GM23338 (cell line): ENCODE measurements at regions not wholly inside any gene's neighbourhood (a gene's known extent, or its start where the extent isn't known, plus 50 kb on each side); places are given as distances from the start of the nearest gene placed in this dataset.

Experiments used
- ATAC-seq: fragments of 200-7000 bp; cut with Tn5 transposase; 3 replicates; pipeline ENCODE4 v1.9.1; 2020
- DNase-seq: peaks from one replicate; pipeline ENCODE4 v3.0.0-alpha.2; 2015; ENCODE audit warnings: low spot score
- H2AFZ ChIP-seq: fragments of 200-600 bp; sonication (generic); 2 replicates; pipeline ENCODE4 v1.8.0; 2016; ENCODE audit warnings: antibody characterized with exemption, mild to moderate bottlenecking, moderate library complexity
- H3F3A ChIP-seq: fragments of 200-600 bp; sonication (generic); replicated peaks from 2 replicates; pipeline ENCODE4 v1.8.0; 2017; ENCODE audit warnings: antibody characterized with exemption, mixed run types, low read depth
- H3K27ac ChIP-seq: fragments of 200-600 bp; sonication (generic); 2 replicates; pipeline ENCODE4 v1.6.1; 2016; ENCODE audit warnings: low read depth
- H3K27me3 ChIP-seq: fragments of 200-600 bp; sonication (generic); 2 replicates; pipeline ENCODE4 v1.8.0; 2016; ENCODE audit warnings: mild to moderate bottlenecking, mixed run types, moderate library complexity; ENCODE audit not compliant: insufficient read depth
- H3K36me3 ChIP-seq: fragments of 200-600 bp; sonication (generic); 2 replicates; pipeline ENCODE4 v1.8.0; 2016; ENCODE audit warnings: mild to moderate bottlenecking; ENCODE audit not compliant: insufficient read depth
- H3K4me1 ChIP-seq: fragments of 200-600 bp; sonication (generic); 2 replicates; pipeline ENCODE4 v1.8.0; 2016; ENCODE audit warnings: mild to moderate bottlenecking, moderate library complexity; ENCODE audit not compliant: insufficient read depth
- H3K4me2 ChIP-seq: fragments of 200-600 bp; sonication (generic); 2 replicates; pipeline ENCODE4 v1.7.1; 2017; ENCODE audit warnings: mixed run types
- H3K4me3 ChIP-seq: fragments of 200-600 bp; sonication (generic); 2 replicates; pipeline ENCODE4 v1.6.1; 2016; ENCODE audit warnings: mixed run types
- H3K79me2 ChIP-seq: fragments of 200-600 bp; sonication (generic); replicated peaks from 2 replicates; pipeline ENCODE4 v1.8.0; 2017; ENCODE audit warnings: mild to moderate bottlenecking; ENCODE audit not compliant: insufficient read depth
- H3K9me2 ChIP-seq: fragments of 200-600 bp; sonication (generic); 2 replicates; pipeline ENCODE4 v1.8.0; 2017; ENCODE audit not compliant: insufficient read depth
- H4K20me1 ChIP-seq: fragments of 200-600 bp; sonication (generic); replicated peaks from 2 replicates; pipeline ENCODE4 v1.8.0; 2017; ENCODE audit warnings: mild to moderate bottlenecking; ENCODE audit not compliant: insufficient read depth
- H3K27ac Mint-ChIP-seq: 2 replicates; pipeline ENCODE4 v1.8.0; 2020; ENCODE audit warnings: inconsistent platforms, mild to moderate bottlenecking, moderate library complexity, mixed read lengths
- H3K27me3 Mint-ChIP-seq: 3 replicates; pipeline ENCODE4 v1.8.0; 2022; ENCODE audit warnings: low read depth, mild to moderate bottlenecking, moderate library complexity, mixed read lengths, inconsistent platforms; ENCODE audit not compliant: insufficient read depth, poor library complexity
- H3K36me3 Mint-ChIP-seq: 3 replicates; pipeline ENCODE4 v1.8.0; 2021; ENCODE audit warnings: low read depth, mild to moderate bottlenecking, inconsistent platforms, moderate library complexity, mixed read lengths
- H3K4me1 Mint-ChIP-seq: 3 replicates; pipeline ENCODE4 v1.8.0; 2020; ENCODE audit warnings: mild to moderate bottlenecking, inconsistent platforms, mixed read lengths
- H3K4me3 Mint-ChIP-seq: 3 replicates; pipeline ENCODE4 v1.8.0; 2021; ENCODE audit warnings: moderate library complexity, mild to moderate bottlenecking, inconsistent platforms, mixed read lengths
- H3K9me3 Mint-ChIP-seq: 3 replicates; pipeline ENCODE4 v1.8.0; 2020; ENCODE audit warnings: moderate library complexity, mild to moderate bottlenecking, inconsistent platforms, mixed read lengths
- CREB1 ChIP-seq: fragments of 250-450 bp; sonication (Bioruptor Pico); IDR thresholded peaks from 2 replicates; pipeline ENCODE4 v1.5.0; 2020; ENCODE audit warnings: low read depth, mild to moderate bottlenecking, moderate library complexity
- EZH2 ChIP-seq: fragments of 200-600 bp; sonication (generic); IDR thresholded peaks from one replicate; pipeline ENCODE4 v1.8.0; 2017; ENCODE audit warnings: antibody characterized with exemption, mild to moderate bottlenecking, low read depth; ENCODE audit not compliant: unreplicated experiment
- EZH2phosphoT487 ChIP-seq: fragments of 200-600 bp; sonication (generic); IDR thresholded peaks from one replicate; pipeline ENCODE4 v1.8.1; 2018; ENCODE audit warnings: antibody characterized with exemption; ENCODE audit not compliant: unreplicated experiment
- JUNB ChIP-seq: IDR thresholded peaks from one replicate; pipeline ENCODE4 v1.6.1; 2016; ENCODE audit warnings: antibody characterized with exemption; ENCODE audit not compliant: unreplicated experiment
- NANOG ChIP-seq: IDR thresholded peaks from 2 replicates; pipeline ENCODE4 v1.6.1; 2016; ENCODE audit warnings: antibody characterized with exemption, borderline replicate concordance
- POLR2AphosphoS5 ChIP-seq: IDR thresholded peaks from 2 replicates; pipeline ENCODE4 v1.6.1; 2016; ENCODE audit warnings: antibody characterized with exemption, low read depth
- STAT1 ChIP-seq: IDR thresholded peaks from one replicate; pipeline ENCODE4 v1.6.1; 2016; ENCODE audit warnings: antibody characterized with exemption; ENCODE audit not compliant: unreplicated experiment
- ZNF114 ChIP-seq: fragments of 250-450 bp; sonication (Bioruptor Pico); IDR thresholded peaks from 2 replicates; pipeline ENCODE4 v1.5.0; 2020; ENCODE audit warnings: mild to moderate bottlenecking, moderate library complexity
- ZNF331 ChIP-seq: fragments of 250-450 bp; sonication (Bioruptor Pico); IDR thresholded peaks from 2 replicates; pipeline ENCODE4 v1.5.0; 2020; ENCODE audit warnings: low read depth, mild to moderate bottlenecking, moderate library complexity
- TF ChIP-seq, protein P1 (sequence below), 2 experiments: fragments of 200-600 bp in 1 of 2; sonication (generic) in 1 of 2; conservative IDR thresholded peaks; 2 replicates each; pipeline versions ENCODE4 v1.5.1 to v1.6.1; 2016 to 2017; ENCODE audit warnings: antibody characterized with exemption in 2 of 2, low read depth in 2 of 2, mild to moderate bottlenecking in 2 of 2, moderate library complexity in 1 of 2
- TF ChIP-seq, protein P2 (sequence below): IDR thresholded peaks from 2 replicates; pipeline ENCODE4 v1.6.1; 2016; ENCODE audit warnings: antibody characterized with exemption

DNA sequence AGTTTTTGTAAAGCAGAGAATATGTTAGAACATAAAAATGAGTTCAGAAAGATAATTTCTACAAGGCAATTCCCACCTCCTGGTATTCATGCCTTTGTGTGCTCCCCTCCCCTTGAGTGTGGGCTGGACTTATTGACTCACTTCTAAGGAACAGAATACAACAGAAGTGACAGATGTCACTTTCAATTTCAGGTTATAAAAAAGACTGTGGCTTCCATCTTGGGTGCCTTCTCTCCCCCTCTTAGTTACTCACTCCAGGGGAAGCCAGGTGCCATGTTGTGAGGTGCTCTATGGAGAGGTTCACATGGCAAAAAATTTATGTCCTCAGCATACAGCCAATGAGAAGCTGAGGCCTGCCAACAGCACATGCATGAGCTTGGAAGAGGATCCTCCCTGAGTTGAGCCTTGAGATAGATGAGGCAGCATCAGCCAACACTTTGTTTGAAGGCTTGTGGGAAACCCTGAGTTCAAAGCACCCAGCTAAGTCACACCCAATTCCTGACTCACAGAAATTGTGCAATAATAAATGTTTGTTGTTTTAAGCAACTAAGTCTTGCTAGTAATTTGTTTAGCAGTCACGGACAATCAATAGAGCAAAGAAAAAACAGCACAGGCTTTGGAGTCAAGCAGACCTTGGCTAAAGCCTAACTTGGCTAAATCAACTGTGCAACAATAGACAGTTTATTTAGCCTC is 73.5 kb upstream of the NGF start (continued):
- TF ChIP-seq, protein P1, sequence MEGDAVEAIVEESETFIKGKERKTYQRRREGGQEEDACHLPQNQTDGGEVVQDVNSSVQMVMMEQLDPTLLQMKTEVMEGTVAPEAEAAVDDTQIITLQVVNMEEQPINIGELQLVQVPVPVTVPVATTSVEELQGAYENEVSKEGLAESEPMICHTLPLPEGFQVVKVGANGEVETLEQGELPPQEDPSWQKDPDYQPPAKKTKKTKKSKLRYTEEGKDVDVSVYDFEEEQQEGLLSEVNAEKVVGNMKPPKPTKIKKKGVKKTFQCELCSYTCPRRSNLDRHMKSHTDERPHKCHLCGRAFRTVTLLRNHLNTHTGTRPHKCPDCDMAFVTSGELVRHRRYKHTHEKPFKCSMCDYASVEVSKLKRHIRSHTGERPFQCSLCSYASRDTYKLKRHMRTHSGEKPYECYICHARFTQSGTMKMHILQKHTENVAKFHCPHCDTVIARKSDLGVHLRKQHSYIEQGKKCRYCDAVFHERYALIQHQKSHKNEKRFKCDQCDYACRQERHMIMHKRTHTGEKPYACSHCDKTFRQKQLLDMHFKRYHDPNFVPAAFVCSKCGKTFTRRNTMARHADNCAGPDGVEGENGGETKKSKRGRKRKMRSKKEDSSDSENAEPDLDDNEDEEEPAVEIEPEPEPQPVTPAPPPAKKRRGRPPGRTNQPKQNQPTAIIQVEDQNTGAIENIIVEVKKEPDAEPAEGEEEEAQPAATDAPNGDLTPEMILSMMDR (conservative IDR thresholded peaks at IDR 0.05; ENCODE audit: low read depth in 2 of 2): no peak
- TF ChIP-seq NANOG: no peak

DNA sequence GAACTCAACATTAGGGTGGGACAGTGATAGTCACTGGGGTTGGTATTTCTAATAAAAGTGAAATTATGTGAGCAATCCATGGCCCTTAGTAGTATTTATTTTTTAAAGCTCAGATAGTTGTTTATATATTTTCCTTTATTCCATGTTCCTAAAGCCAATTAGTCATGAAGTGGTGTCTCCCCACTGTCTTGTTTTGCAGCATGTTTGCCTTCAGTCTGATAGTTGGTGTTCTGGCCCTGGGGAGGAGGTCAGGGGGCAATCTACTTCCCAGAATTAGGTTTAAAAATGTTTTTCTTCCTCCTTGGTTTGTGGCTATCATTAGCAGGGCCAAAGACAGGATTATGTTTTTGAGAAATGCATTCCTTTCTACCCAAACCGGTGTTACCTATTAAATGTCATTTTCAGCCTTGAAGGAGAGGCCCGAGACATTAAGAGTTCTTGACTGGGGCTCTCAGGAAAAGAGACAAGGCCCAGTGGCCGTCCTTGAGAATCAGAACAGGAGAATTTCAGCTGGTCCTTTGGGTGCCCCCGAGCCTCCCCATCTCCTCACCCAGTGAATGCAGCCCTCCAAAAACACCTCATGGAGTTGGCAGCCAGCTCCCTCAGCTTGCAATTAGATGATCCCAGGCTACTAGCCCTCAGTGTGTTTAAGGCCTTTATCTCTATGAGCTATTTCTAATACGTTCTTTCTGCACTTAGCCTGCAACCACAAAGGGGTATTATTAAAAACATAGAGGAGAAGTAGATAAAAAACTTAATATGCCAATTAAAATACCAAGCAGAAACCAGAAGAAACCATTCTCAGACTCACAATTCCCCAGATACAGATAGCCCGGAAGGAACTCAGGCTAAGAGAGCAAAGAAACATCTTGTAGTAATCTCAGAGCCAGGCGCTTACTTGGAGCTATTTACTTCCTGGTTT is 71.3 kb upstream of the NGF start:
- Mint-ChIP-seq H3K9me3 (peaks cover 4% of the 10 kb centered on the region; the same call in 1 of the 3 replicates), H3K4me3 (no peak overlapping the region), H3K36me3 (no peaks in the 10 kb centered on the region), H3K27me3 (peaks cover 2% of the 10 kb centered on the region), H3K4me1 (peaks cover 16% of the 10 kb centered on the region), H3K27ac (no peak overlapping the region)
- DNase-seq: no peak
- 0 out of 2 replicates have a peak, but pooled peaks cover 5% of the 10 kb centered on the region for H3K9me2 ChIP-seq
- no peaks in the 10 kb centered on the region for H3K4me1 ChIP-seq
- H3K4me2 ChIP-seq: no peak overlapping the region
- no peaks in the 10 kb centered on the region for H3F3A ChIP-seq
- no peaks in the 10 kb centered on the region for H3K79me2 ChIP-seq
- H3K36me3 ChIP-seq: no peaks in the 10 kb centered on the region
- no peak for TF ChIP-seq JUNB
- TF ChIP-seq STAT1: no peak
- no peak for TF ChIP-seq POLR2AphosphoS5
- no peak for TF ChIP-seq ZNF114 (CRISPR knock-in tag)
- TF ChIP-seq ZNF331: no peak
- H3K4me3 ChIP-seq: no peak overlapping the region
- no peak for ATAC-seq
- no peak overlapping the region for H2AFZ ChIP-seq
- no peaks in the 10 kb centered on the region for H3K27me3 ChIP-seq
- no peak overlapping the region for H3K27ac ChIP-seq
- no peaks in the 10 kb centered on the region for H4K20me1 ChIP-seq

DNA sequence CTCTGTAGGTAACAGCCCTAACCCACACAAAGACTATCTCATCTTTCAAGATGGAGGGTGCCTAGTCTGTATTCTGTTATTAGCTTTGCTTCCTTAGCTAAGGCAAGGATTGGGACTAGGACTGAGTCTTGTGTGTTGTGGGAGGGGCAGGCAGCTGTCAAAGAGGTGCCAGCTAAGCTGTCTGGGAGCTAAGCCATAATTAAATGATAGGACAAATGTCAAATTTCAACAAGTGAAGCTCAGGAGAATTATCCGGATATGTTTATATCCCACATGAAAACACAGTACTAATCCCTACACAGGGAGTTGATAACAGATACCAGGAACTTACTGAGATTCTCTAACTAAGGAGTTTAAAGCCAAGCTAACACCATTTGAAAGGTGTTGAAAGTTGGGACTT is 70.5 kb upstream of the NGF start:
- Histone ChIP-seq H4K20me1 (no peaks in the 10 kb centered on the region), H3K79me2 (no peaks in the 10 kb centered on the region), H3K4me2 (no peak overlapping the region), H3F3A (no peaks in the 10 kb centered on the region), H3K4me1 (no peaks in the 10 kb centered on the region), H3K27ac (no peak overlapping the region), H3K9me2 (0 out of 2 replicates have a peak, but pooled peaks cover 5% of the 10 kb centered on the region), H2AFZ (peak overlapping the region; percentile 38; the same call in 1 of the 2 replicates), H3K4me3 (no peak overlapping the region), H3K36me3 (no peaks in the 10 kb centered on the region), H3K27me3 (no peaks in the 10 kb centered on the region)
- DNase-seq (no peak), ATAC-seq (no peak)
- no peaks in the 10 kb centered on the region for H3K36me3 Mint-ChIP-seq
- H3K9me3 Mint-ChIP-seq: peaks cover 4% of the 10 kb centered on the region; the same call in 1 of the 3 replicates
- H3K27ac Mint-ChIP-seq: no peak overlapping the region
- H3K4me3 Mint-ChIP-seq: no peak overlapping the region
- peaks cover 2% of the 10 kb centered on the region for H3K27me3 Mint-ChIP-seq
- peaks cover 16% of the 10 kb centered on the region for H3K4me1 Mint-ChIP-seq
- no peak for TF ChIP-seq ZNF331
- TF ChIP-seq EZH2phosphoT487: no peak
- no peak for TF ChIP-seq NANOG
- TF ChIP-seq CREB1 (CRISPR knock-in tag): no peak
- TF ChIP-seq, protein P2, sequence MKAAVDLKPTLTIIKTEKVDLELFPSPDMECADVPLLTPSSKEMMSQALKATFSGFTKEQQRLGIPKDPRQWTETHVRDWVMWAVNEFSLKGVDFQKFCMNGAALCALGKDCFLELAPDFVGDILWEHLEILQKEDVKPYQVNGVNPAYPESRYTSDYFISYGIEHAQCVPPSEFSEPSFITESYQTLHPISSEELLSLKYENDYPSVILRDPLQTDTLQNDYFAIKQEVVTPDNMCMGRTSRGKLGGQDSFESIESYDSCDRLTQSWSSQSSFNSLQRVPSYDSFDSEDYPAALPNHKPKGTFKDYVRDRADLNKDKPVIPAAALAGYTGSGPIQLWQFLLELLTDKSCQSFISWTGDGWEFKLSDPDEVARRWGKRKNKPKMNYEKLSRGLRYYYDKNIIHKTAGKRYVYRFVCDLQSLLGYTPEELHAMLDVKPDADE: no peak
- TF ChIP-seq STAT1: no peak
- TF ChIP-seq POLR2AphosphoS5: no peak
- TF ChIP-seq JUNB: no peak
- no peak for TF ChIP-seq EZH2
- TF ChIP-seq, protein P1 (conservative IDR thresholded peaks at IDR 0.05; ENCODE audit: low read depth in 2 of 2): no peak
- no peak for TF ChIP-seq ZNF114 (CRISPR knock-in tag)
